B cell (primary cell): ENCODE measurements at regions not wholly inside any gene's neighbourhood (a gene's known extent, or its start where the extent isn't known, plus 50 kb on each side); places are given as distances from the start of the nearest gene placed in this dataset.
"Not testable (repeated sequence)": the region's sequence is repeated elsewhere in the genome, so short reads cannot be mapped to it uniquely, and the experiment has no call there.

Experiments
- ATAC-seq: fragments of 200-7000 bp; cut with Tn5 transposase; one replicate; pipeline ENCODE4 v1.10.0; 2021; ENCODE audit warnings: low read depth, mild to moderate bottlenecking, moderate number of reproducible peaks, moderate library complexity
- CTCF ChIA-PET: fragments of 350-600 bp; sonication (Branson Sonifier 250); formaldehyde crosslinking; loops from one replicate; lab custom pipeline; 2021; ENCODE audit warnings: antibody characterized with exemption, inconsistent platforms; lab: Charles Lee
- POLR2A ChIA-PET: fragments of 350-600 bp; sonication (Branson Sonifier 250); formaldehyde crosslinking; loops from one replicate; lab custom pipeline; 2021; ENCODE audit warnings: antibody characterized with exemption; lab: Charles Lee
- DNase-seq: peaks from one replicate; pipeline ENCODE4 v3.0.0; 2013
- H2AFZ ChIP-seq: 2 replicates; pipeline ENCODE4 v1.6.1; 2012; ENCODE audit warnings: mild to moderate bottlenecking, low read depth, low read length; ENCODE audit not compliant: insufficient read depth, poor library complexity, severe bottlenecking
- H3K27ac ChIP-seq, 2 donors: 1 replicate in 1 of 2; 2 replicates in 1 of 2; pipeline ENCODE4 v1.5.1; 2012 to 2013; ENCODE audit warnings: low read length in 2 of 2, mild to moderate bottlenecking in 2 of 2, moderate library complexity in 1 of 2
- H3K27me3 ChIP-seq, 4 experiments: fragments of 200-600 bp in 1 of 4; sonication (generic) in 1 of 4; replicated peaks in 1 of 4; 1 replicate in 2 of 4; 2 replicates in 2 of 4; pipeline versions ENCODE4 v1.6.1 to v1.7.0; 2013 to 2016; ENCODE audit warnings: low read length in 3 of 4, mild to moderate bottlenecking in 2 of 4, mixed read lengths in 1 of 4, moderate library complexity in 1 of 4; ENCODE audit not compliant: insufficient read depth in 4 of 4, control insufficient read depth in 3 of 4; ENCODE audit errors: control extremely low read depth in 1 of 4
- H3K36me3 ChIP-seq, 2 experiments: replicated peaks in 1 of 2; 1 replicate in 1 of 2; 2 replicates in 1 of 2; pipeline versions ENCODE4 v1.6.1 to v1.7.1; 2013; ENCODE audit warnings: low read length in 1 of 2; ENCODE audit not compliant: insufficient read depth in 2 of 2, control insufficient read depth in 1 of 2; ENCODE audit errors: control extremely low read depth in 1 of 2, extremely low read depth in 1 of 2
- H3K4me1 ChIP-seq, 2 donors: fragments of 200-600 bp in 1 of 2; sonication (generic) in 1 of 2; 1 replicate in 1 of 2; 2 replicates in 1 of 2; pipeline versions ENCODE4 v1.5.1 to v1.6.1; 2013 to 2017; ENCODE audit warnings: low read length in 2 of 2; ENCODE audit not compliant: control insufficient read depth in 2 of 2, insufficient read depth in 2 of 2
- H3K4me2 ChIP-seq: replicated peaks from 2 replicates; pipeline ENCODE3; 2012; ENCODE audit warnings: mild to moderate bottlenecking, low read depth, low read length; ENCODE audit not compliant: poor library complexity, severe bottlenecking
- H3K4me3 ChIP-seq, 5 experiments: fragments of 200-600 bp in 1 of 5; sonication (generic) in 1 of 5; 1 replicate in 3 of 5; 2 replicates in 2 of 5; pipeline versions ENCODE4 v1.5.1 to v1.7.0; 2011 to 2016; ENCODE audit warnings: low read length in 4 of 5, mild to moderate bottlenecking in 4 of 5, low read depth in 2 of 5, control low read depth in 1 of 5, moderate library complexity in 1 of 5; ENCODE audit not compliant: insufficient read depth in 1 of 5; ENCODE audit errors: control extremely low read depth in 1 of 5, extremely low read depth in 1 of 5
- H3K79me2 ChIP-seq: fragments of 200-600 bp; sonication (generic); one replicate; pipeline ENCODE4 v1.6.0; 2016; ENCODE audit warnings: low read length; ENCODE audit not compliant: control insufficient read depth, insufficient read depth
- H3K9ac ChIP-seq: fragments of 200-600 bp; sonication (generic); 2 replicates; pipeline ENCODE4 v1.6.1; 2017; ENCODE audit warnings: mild to moderate bottlenecking, low read length, moderate library complexity
- H3K9me3 ChIP-seq, 3 donors: one replicate each; pipeline versions ENCODE4 v1.6.1 to v1.7.1; 2013; ENCODE audit warnings: low read length in 2 of 3; ENCODE audit not compliant: control insufficient read depth in 2 of 3, insufficient read depth in 1 of 3; ENCODE audit errors: control extremely low read depth in 1 of 3
- H4K20me1 ChIP-seq: 2 replicates; pipeline ENCODE4 v1.6.0; 2012; ENCODE audit warnings: mild to moderate bottlenecking, low read length; ENCODE audit not compliant: insufficient read depth, control insufficient read depth, poor library complexity, severe bottlenecking
- H3K27ac Mint-ChIP-seq: one replicate; pipeline ENCODE4 v1.8.0; 2021; ENCODE audit warnings: mixed read lengths
- H3K27me3 Mint-ChIP-seq: one replicate; pipeline ENCODE4 v1.8.0; 2021; ENCODE audit warnings: mixed read lengths
- H3K4me1 Mint-ChIP-seq: one replicate; pipeline ENCODE4 v1.8.0; 2021; ENCODE audit warnings: mixed read lengths
- H3K4me3 Mint-ChIP-seq: one replicate; pipeline ENCODE4 v1.8.0; 2021; ENCODE audit warnings: mixed read lengths
- H3K9me3 Mint-ChIP-seq: one replicate; pipeline ENCODE4 v1.8.0; 2022; ENCODE audit warnings: mixed read lengths; ENCODE audit not compliant: insufficient read depth
- EZH2 ChIP-seq: IDR thresholded peaks from 2 replicates; pipeline ENCODE4 v1.6.1; 2012; ENCODE audit warnings: borderline replicate concordance, low read depth, mild to moderate bottlenecking, moderate library complexity, low read length; ENCODE audit not compliant: insufficient read depth, poor library complexity, severe bottlenecking
- WGBS: methylation state at CpG from one replicate; pipeline ENCODE4 v1.1.5; 2013; ENCODE audit warnings: missing lambda C conversion rate; ENCODE audit not compliant: insufficient coverage; 5-methylcytosine and 5-hydroxymethylcytosine counted together
- intact Hi-C: fragments of 100-400 bp; cut with micrococcal nuclease; formaldehyde crosslinking; loops from one replicate; pipeline ENCODE4 v1.10.0; 2022
- TF ChIP-seq, protein P1 (sequence below): fragments of 200-600 bp; IDR thresholded peaks from one replicate; pipeline ENCODE4 v1.8.0; 2022; ENCODE audit warnings: antibody characterized with exemption, mild to moderate bottlenecking

DNA sequence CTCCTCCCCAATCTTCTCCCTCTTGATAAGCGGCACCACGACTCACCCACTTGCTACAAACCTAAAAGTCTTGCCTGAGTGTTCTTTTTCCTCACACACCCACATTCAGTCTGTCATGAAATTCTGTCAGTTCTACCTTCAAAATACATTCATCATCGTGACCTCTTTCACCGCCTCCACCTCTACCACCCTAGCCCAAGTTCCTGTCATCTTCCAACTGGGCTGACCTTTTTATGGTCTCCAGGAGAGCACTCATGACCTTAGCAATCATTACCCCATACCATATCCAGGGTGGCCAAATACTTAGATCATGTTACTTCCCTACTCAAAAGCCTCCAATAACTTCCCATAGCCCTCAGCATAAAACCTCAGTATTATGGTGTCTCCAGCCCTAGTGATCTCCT is 110.4 kb upstream of the TSC22D1 start:
- Histone ChIP-seq H4K20me1 (no peaks in the 10 kb centered on the region), H3K4me2 (no peak overlapping the region), H2AFZ (no peak overlapping the region), H3K27me3 (no peaks in the 10 kb centered on the region), H3K4me3 (no peak overlapping the region), H3K27ac (no peak overlapping the region), H3K9ac (no peak overlapping the region), H3K4me1 (no peaks in the 10 kb centered on the region), H3K79me2 (no peaks in the 10 kb centered on the region), H3K36me3 (no peaks in the 10 kb centered on the region), H3K9me3 (peaks cover 0 to 2% (median 0%) of the 10 kb centered on the region in 3 donors)
- WGBS = 95% methylated on average over 4 of the region's 4 CpGs
- no peaks in the 10 kb centered on the region for H3K4me1 Mint-ChIP-seq
- CTCF ChIA-PET = no interaction called here
- DNase-seq (no peak), ATAC-seq (no peak)
- no peak overlapping the region for H3K4me3 Mint-ChIP-seq
- TF ChIP-seq EZH2 = no peak
- TF ChIP-seq, protein P1, sequence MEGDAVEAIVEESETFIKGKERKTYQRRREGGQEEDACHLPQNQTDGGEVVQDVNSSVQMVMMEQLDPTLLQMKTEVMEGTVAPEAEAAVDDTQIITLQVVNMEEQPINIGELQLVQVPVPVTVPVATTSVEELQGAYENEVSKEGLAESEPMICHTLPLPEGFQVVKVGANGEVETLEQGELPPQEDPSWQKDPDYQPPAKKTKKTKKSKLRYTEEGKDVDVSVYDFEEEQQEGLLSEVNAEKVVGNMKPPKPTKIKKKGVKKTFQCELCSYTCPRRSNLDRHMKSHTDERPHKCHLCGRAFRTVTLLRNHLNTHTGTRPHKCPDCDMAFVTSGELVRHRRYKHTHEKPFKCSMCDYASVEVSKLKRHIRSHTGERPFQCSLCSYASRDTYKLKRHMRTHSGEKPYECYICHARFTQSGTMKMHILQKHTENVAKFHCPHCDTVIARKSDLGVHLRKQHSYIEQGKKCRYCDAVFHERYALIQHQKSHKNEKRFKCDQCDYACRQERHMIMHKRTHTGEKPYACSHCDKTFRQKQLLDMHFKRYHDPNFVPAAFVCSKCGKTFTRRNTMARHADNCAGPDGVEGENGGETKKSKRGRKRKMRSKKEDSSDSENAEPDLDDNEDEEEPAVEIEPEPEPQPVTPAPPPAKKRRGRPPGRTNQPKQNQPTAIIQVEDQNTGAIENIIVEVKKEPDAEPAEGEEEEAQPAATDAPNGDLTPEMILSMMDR = no peak
- peaks cover 6% of the 10 kb centered on the region for H3K9me3 Mint-ChIP-seq
- intact Hi-C loops = no loop called here
- peaks cover 4% of the 10 kb centered on the region for H3K27me3 Mint-ChIP-seq
- H3K27ac Mint-ChIP-seq = no peak overlapping the region
- POLR2A ChIA-PET = no interaction called here

DNA sequence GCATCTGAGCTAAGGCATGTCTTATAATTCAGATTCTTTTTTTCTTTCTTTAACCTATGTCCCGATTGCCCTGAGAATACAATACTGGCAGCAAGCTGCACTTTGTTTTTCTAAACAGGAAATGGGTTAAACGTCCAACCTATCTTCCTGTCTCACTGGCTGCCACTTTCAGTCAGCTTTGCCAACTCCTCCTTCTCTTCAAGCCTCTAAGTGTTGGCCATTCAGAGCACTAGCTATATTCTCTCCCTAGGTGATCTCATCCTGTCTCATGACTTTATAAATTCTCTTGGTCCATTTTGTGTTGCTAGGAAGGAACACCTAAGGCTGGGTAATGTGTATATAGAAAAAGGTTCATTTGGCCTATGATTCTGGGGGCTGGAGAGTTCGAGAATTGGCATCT is 109.5 kb upstream of the TSC22D1 start:
- H3K27me3 ChIP-seq = no peaks in the 10 kb centered on the region
- H3K4me3 ChIP-seq = no peak overlapping the region
- intact Hi-C loops = no loop called here
- H3K9ac ChIP-seq = no peak overlapping the region
- Mint-ChIP-seq H3K4me1 (no peaks in the 10 kb centered on the region), H3K9me3 (peaks cover 6% of the 10 kb centered on the region), H3K4me3 (no peak overlapping the region), H3K27ac (no peak overlapping the region), H3K27me3 (peaks cover 4% of the 10 kb centered on the region)
- no peaks in the 10 kb centered on the region for H3K4me1 ChIP-seq
- H3K9me3 ChIP-seq = peaks cover 0 to 2% (median 0%) of the 10 kb centered on the region in 3 donors
- DNase-seq = no peak
- no peaks in the 10 kb centered on the region for H3K79me2 ChIP-seq
- CTCF ChIA-PET = no interaction called here
- 58% methylated on average over 3 of the region's 3 CpGs for WGBS
- TF ChIP-seq, protein P1 = no peak
- no peak for TF ChIP-seq EZH2
- no peak overlapping the region for H2AFZ ChIP-seq
- H3K36me3 ChIP-seq = no peaks in the 10 kb centered on the region
- H3K4me2 ChIP-seq = no peak overlapping the region
- ATAC-seq = no peak
- H3K27ac ChIP-seq = no peak overlapping the region
- POLR2A ChIA-PET = no interaction called here
- no peaks in the 10 kb centered on the region for H4K20me1 ChIP-seq

DNA sequence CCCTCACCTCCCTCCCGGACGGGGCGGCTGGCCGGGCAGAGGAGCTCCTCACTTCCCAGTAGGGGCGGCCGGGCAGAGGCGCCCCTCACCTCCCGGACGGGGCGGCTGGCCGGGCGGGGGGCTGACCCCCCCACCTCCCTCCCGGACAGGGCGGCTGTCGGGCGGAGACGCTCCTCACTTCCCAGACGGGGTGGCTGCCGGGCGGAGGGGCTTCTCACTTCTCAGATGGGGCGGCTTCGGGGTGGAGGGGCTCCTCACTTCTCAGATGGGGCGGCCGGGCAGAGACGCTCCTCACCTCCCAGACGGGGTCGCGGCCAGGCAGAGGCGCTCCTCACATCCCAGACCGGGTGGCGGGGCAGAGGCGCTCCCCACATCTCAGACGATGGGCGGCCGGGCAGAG is 106.3 kb upstream of the TSC22D1 start:
- CTCF ChIA-PET, POLR2A ChIA-PET, H3K9ac ChIP-seq, ATAC-seq, H3K4me3 Mint-ChIP-seq, H3K79me2 ChIP-seq, H3K4me1 Mint-ChIP-seq, DNase-seq, H3K4me2 ChIP-seq, H3K4me1 ChIP-seq, H3K4me3 ChIP-seq, H3K9me3 Mint-ChIP-seq, intact Hi-C loops, H3K27me3 ChIP-seq, H3K27me3 Mint-ChIP-seq, H3K27ac ChIP-seq, H3K27ac Mint-ChIP-seq, H3K9me3 ChIP-seq, H2AFZ ChIP-seq, H4K20me1 ChIP-seq, H3K36me3 ChIP-seq: not testable (repeated sequence)
- 96% methylated on average over 5 of the region's 35 CpGs for WGBS
